ENCODE measurements at regions not wholly inside any gene's neighbourhood (a gene's known extent, or its start where the extent isn't known, plus 50 kb on each side); places are given as distances from the start of the nearest gene placed in this dataset.

- Histone ChIP-seq H3K27me3 (ENCODE audit: insufficient read depth) (no peaks in the 10 kb centered on the region), H3K4me1 (ENCODE audit: insufficient read depth) (peaks cover 9% of the 10 kb centered on the region), H3F3A (replicated peaks; ENCODE audit: low read depth) (no peaks in the 10 kb centered on the region), H3K27ac (ENCODE audit: low read depth) (no peak overlapping the region), H3K4me2 (no peak overlapping the region), H3K9me2 (ENCODE audit: insufficient read depth) (no peaks in the 10 kb centered on the region), H4K20me1 (replicated peaks; ENCODE audit: insufficient read depth) (no peaks in the 10 kb centered on the region), H2AFZ (no peak overlapping the region), H3K79me2 (replicated peaks; ENCODE audit: insufficient read depth) (no peaks in the 10 kb centered on the region), H3K36me3 (ENCODE audit: insufficient read depth) (no peaks in the 10 kb centered on the region), H3K4me3 (no peak overlapping the region)
- no peak overlapping the region for H3K4me3 Mint-ChIP-seq
- peaks cover 16% of the 10 kb centered on the region for H3K4me1 Mint-ChIP-seq
- H3K36me3 Mint-ChIP-seq (ENCODE audit: low read depth) = no peaks in the 10 kb centered on the region
- H3K9me3 Mint-ChIP-seq = no peaks in the 10 kb centered on the region
- H3K27ac Mint-ChIP-seq = no peak overlapping the region
- TF ChIP-seq ZNF114 (CRISPR knock-in tag; IDR thresholded peaks at IDR 0.05) (no peak), CTCF (conservative IDR thresholded peaks at IDR 0.05; ENCODE audit: low read depth in 2 of 2) (no peak), STAT1 (IDR thresholded peaks at IDR 0.05; ENCODE audit: unreplicated experiment) (no peak), JUNB (IDR thresholded peaks at IDR 0.05; ENCODE audit: unreplicated experiment) (no peak), CREB1 (CRISPR knock-in tag; IDR thresholded peaks at IDR 0.05; ENCODE audit: low read depth) (no peak), ZNF331 (CRISPR knock-in tag; IDR thresholded peaks at IDR 0.05; ENCODE audit: low read depth) (no peak), ZNF462 (CRISPR knock-in tag; IDR thresholded peaks at IDR 0.05) (no peak), ETS1 (IDR thresholded peaks at IDR 0.05) (no peak), EZH2phosphoT487 (IDR thresholded peaks at IDR 0.05; ENCODE audit: unreplicated experiment) (no peak), EZH2 (IDR thresholded peaks at IDR 0.05; ENCODE audit: low read depth, unreplicated experiment) (no peak), POLR2AphosphoS5 (IDR thresholded peaks at IDR 0.05; ENCODE audit: low read depth) (no peak), REST (IDR thresholded peaks at IDR 0.05; ENCODE audit: unreplicated experiment) (no peak), NANOG (IDR thresholded peaks at IDR 0.05; ENCODE audit: borderline replicate concordance) (no peak)
- ATAC-seq (no peak), DNase-seq (ENCODE audit: low spot score) (no peak)
- H3K27me3 Mint-ChIP-seq (ENCODE audit: insufficient read depth, low read depth, poor library complexity) = no peaks in the 10 kb centered on the region
Measured at GRCh38 chr3:130260918-130261317, 84.6 kb upstream of the COL6A5 start.

Data from GM23338 (cell line).